ENCODE measurements at regions not wholly inside any gene's neighbourhood (a gene's known extent, or its start where the extent isn't known, plus 50 kb on each side); places are given as distances from the start of the nearest gene placed in this dataset.
A peak's percentile ranks its signal among the peaks of the same experiment; 100 is the strongest.

GRCh38 chr12:45612044-45612794, 117.3 kb upstream of the ARID2 start:
- DNase-seq (ENCODE audit: low read depth) (peak; percentile 54), FAIRE-seq (no peak)
- Histone ChIP-seq H3K36me3 (ENCODE audit: control insufficient read depth, insufficient read depth, low read length) (no peaks in the 10 kb centered on the region), H3K4me3 (ENCODE audit: low read depth, low read length) (no peak overlapping the region), H3K27me3 (ENCODE audit: control insufficient read depth, insufficient read depth, low read length) (no peaks in the 10 kb centered on the region)
- TF ChIP-seq CTCF (IDR thresholded peaks at IDR 0.05; ENCODE audit: insufficient read depth, low read length, severe bottlenecking): no peak

GRCh38 chr12:45613296-45613695, 116.2 kb upstream of the ARID2 start:
- no peak for FAIRE-seq
- no peaks in the 10 kb centered on the region for H3K36me3 ChIP-seq (ENCODE audit: control insufficient read depth, insufficient read depth, low read length)
- H3K4me3 ChIP-seq (ENCODE audit: low read depth, low read length): no peak overlapping the region
- H3K27me3 ChIP-seq (ENCODE audit: control insufficient read depth, insufficient read depth, low read length): no peaks in the 10 kb centered on the region
- DNase-seq (ENCODE audit: low read depth): peak; percentile 31
- TF ChIP-seq CTCF (IDR thresholded peaks at IDR 0.05; ENCODE audit: insufficient read depth, low read length, severe bottlenecking): no peak

GRCh38 chr12:45613855-45614254, 115.7 kb upstream of the ARID2 start:
- H3K36me3 ChIP-seq (ENCODE audit: control insufficient read depth, insufficient read depth, low read length): no peaks in the 10 kb centered on the region

GRCh38 chr12:45615268-45615667, 114.2 kb upstream of the ARID2 start:
- FAIRE-seq (no peak), DNase-seq (ENCODE audit: low read depth) (peak; percentile 65)
- no peak for TF ChIP-seq CTCF (IDR thresholded peaks at IDR 0.05; ENCODE audit: insufficient read depth, low read length, severe bottlenecking)

More at GRCh38 chr12:45613855-45614254, 115.7 kb upstream of the ARID2 start:
- Histone ChIP-seq H3K27me3 (ENCODE audit: control insufficient read depth, insufficient read depth, low read length) (no peaks in the 10 kb centered on the region), H3K4me3 (ENCODE audit: low read depth, low read length) (no peak overlapping the region)
- TF ChIP-seq CTCF (IDR thresholded peaks at IDR 0.05; ENCODE audit: insufficient read depth, low read length, severe bottlenecking): no peak
- DNase-seq (ENCODE audit: low read depth) (no peak), FAIRE-seq (no peak)

GRCh38 chr12:45619736-45620135, 109.8 kb upstream of the ARID2 start:
- H3K4me3 ChIP-seq (ENCODE audit: low read depth, low read length): no peak overlapping the region

More at GRCh38 chr12:45615268-45615667, 114.2 kb upstream of the ARID2 start:
- Histone ChIP-seq H3K4me3 (ENCODE audit: low read depth, low read length) (no peak overlapping the region), H3K36me3 (ENCODE audit: control insufficient read depth, insufficient read depth, low read length) (no peaks in the 10 kb centered on the region), H3K27me3 (ENCODE audit: control insufficient read depth, insufficient read depth, low read length) (no peaks in the 10 kb centered on the region)

More at GRCh38 chr12:45619736-45620135, 109.8 kb upstream of the ARID2 start:
- DNase-seq (ENCODE audit: low read depth) (no peak), FAIRE-seq (no peak)
- Histone ChIP-seq H3K36me3 (ENCODE audit: control insufficient read depth, insufficient read depth, low read length) (no peaks in the 10 kb centered on the region), H3K27me3 (ENCODE audit: control insufficient read depth, insufficient read depth, low read length) (no peaks in the 10 kb centered on the region)
- no peak for TF ChIP-seq CTCF (IDR thresholded peaks at IDR 0.05; ENCODE audit: insufficient read depth, low read length, severe bottlenecking)
